ENCODE measurements at regions not wholly inside any gene's neighbourhood (a gene's known extent, or its start where the extent isn't known, plus 50 kb on each side); places are given as distances from the start of the nearest gene placed in this dataset.

DNA sequence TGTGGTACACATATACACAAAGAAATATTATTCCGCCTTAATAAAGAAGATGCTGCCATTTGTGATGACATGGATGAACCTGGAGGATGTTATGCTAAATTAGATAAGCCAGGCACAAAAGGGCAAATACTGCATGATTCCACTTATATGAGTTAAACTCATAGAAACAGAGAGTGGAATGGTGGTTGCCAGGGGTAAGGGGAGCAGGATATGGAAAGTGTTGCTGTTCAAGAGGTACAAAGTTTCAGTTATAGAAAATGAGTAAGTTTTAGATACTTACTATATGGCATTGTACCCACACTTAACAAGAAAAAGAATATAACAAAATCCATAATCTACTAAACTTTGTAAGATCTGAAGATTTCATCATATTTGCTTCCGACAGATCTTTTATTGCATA is 252.2 kb downstream of the SYK start:
- Histone ChIP-seq H3K27ac (no peak overlapping the region), H3K36me3 (no peaks in the 10 kb centered on the region), H3K9me3 (no peaks in the 10 kb centered on the region), H3K4me1 (ENCODE audit: insufficient read depth) (no peaks in the 10 kb centered on the region), H3K4me3 (no peak overlapping the region), H3K27me3 (no peaks in the 10 kb centered on the region)
- no peak for DNase-seq
- intact Hi-C loops (cut with DNase I): no loop called here
- TF ChIP-seq, protein P1, sequence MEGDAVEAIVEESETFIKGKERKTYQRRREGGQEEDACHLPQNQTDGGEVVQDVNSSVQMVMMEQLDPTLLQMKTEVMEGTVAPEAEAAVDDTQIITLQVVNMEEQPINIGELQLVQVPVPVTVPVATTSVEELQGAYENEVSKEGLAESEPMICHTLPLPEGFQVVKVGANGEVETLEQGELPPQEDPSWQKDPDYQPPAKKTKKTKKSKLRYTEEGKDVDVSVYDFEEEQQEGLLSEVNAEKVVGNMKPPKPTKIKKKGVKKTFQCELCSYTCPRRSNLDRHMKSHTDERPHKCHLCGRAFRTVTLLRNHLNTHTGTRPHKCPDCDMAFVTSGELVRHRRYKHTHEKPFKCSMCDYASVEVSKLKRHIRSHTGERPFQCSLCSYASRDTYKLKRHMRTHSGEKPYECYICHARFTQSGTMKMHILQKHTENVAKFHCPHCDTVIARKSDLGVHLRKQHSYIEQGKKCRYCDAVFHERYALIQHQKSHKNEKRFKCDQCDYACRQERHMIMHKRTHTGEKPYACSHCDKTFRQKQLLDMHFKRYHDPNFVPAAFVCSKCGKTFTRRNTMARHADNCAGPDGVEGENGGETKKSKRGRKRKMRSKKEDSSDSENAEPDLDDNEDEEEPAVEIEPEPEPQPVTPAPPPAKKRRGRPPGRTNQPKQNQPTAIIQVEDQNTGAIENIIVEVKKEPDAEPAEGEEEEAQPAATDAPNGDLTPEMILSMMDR (IDR thresholded peaks at IDR 0.05): no peak
- no peak for TF ChIP-seq POLR2A (IDR thresholded peaks at IDR 0.05)
- TF ChIP-seq EP300 (IDR thresholded peaks at IDR 0.05): no peak
- 96 to 99% (median 98%) methylated on average over 2 of the region's 2 CpGs for WGBS, 3 donors

DNA sequence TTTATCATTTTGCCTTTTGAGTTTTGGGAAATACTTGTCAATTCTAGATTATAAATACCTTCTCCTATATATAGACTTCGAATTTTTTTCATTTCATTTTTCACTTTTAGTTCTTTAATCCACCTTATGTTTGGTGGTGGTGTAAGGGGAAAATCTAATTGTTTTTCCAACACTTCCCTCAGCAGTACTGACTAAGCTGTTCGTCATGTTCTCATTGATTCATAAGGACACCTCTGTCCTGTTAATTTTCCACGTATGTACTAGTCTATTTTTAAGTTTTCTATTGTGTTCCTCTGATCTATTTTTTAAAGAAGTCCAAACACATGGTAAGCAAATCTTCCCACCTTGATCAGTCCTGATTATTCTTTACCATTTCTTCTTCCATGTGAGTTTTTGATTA is 254.2 kb downstream of the SYK start:
- Histone ChIP-seq H3K36me3 (no peaks in the 10 kb centered on the region), H3K4me1 (ENCODE audit: insufficient read depth) (peaks cover under 1% of the 10 kb centered on the region), H3K9me3 (no peaks in the 10 kb centered on the region), H3K27me3 (no peaks in the 10 kb centered on the region), H3K4me3 (no peak overlapping the region), H3K27ac (no peak overlapping the region)
- intact Hi-C loops (cut with DNase I): no loop called here
- no peak for DNase-seq
- TF ChIP-seq, protein P1 (IDR thresholded peaks at IDR 0.05): no peak
- no peak for TF ChIP-seq EP300 (IDR thresholded peaks at IDR 0.05)
- no peak for TF ChIP-seq POLR2A (IDR thresholded peaks at IDR 0.05)
- 83 to 86% (median 85%) methylated on average over 3 of the region's 3 CpGs for WGBS, 3 donors

DNA sequence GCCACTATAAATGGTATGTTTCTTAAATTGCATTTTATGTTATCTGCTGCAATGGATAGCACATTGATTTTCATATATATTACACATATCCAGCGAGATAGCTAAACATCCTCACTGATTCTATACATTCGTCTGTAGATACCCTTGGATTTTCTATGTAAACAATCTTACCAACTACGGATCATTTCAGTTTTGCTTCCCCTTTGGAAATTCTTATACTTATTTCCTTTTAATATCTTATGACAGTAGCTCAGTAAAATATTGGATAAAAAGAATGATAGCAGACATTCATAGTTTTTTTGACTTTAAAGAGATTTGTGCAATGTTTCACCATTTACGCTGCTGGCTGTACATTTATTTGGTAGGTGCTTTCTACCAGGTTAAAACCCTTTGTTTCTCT is 254.9 kb downstream of the SYK start:
- TF ChIP-seq POLR2A (IDR thresholded peaks at IDR 0.05): no peak
- WGBS, 3 donors: 80 to 88% (median 87%) methylated on average over 4 of the region's 4 CpGs
- Histone ChIP-seq H3K36me3 (no peaks in the 10 kb centered on the region), H3K9me3 (no peaks in the 10 kb centered on the region), H3K4me3 (no peak overlapping the region), H3K27ac (no peak overlapping the region), H3K4me1 (ENCODE audit: insufficient read depth) (peaks cover 2% of the 10 kb centered on the region), H3K27me3 (no peaks in the 10 kb centered on the region)
- intact Hi-C loops (cut with DNase I): no loop called here
- no peak for DNase-seq

DNA sequence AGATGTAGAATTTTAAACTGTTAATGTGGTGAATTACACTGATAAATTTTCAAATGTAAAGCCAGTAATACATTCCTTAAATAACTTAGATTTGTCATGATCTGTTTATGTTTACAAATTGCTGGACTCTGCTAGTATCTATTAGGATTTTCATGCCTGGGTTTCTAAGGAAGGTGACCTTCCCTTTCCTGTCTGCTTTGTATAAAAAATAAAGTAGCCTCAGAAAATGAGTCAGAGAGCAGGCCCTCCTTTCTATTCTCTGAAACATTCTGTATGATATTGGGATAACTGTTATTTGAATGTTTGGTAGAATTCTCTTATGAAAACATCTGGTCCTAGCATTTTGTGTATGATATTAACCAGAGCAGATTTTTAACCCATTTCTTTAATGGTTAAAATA is 255.3 kb downstream of the SYK start:
- Histone ChIP-seq H3K27me3 (no peaks in the 10 kb centered on the region), H3K4me1 (ENCODE audit: insufficient read depth) (peaks cover 2% of the 10 kb centered on the region), H3K4me3 (no peak overlapping the region), H3K36me3 (no peaks in the 10 kb centered on the region), H3K9me3 (no peaks in the 10 kb centered on the region), H3K27ac (no peak overlapping the region)
- intact Hi-C loops (cut with DNase I): no loop called here
- no peak for TF ChIP-seq EP300 (IDR thresholded peaks at IDR 0.05)
- TF ChIP-seq, protein P1 (IDR thresholded peaks at IDR 0.05): no peak
- TF ChIP-seq POLR2A (IDR thresholded peaks at IDR 0.05): no peak
- no peak for DNase-seq

DNA sequence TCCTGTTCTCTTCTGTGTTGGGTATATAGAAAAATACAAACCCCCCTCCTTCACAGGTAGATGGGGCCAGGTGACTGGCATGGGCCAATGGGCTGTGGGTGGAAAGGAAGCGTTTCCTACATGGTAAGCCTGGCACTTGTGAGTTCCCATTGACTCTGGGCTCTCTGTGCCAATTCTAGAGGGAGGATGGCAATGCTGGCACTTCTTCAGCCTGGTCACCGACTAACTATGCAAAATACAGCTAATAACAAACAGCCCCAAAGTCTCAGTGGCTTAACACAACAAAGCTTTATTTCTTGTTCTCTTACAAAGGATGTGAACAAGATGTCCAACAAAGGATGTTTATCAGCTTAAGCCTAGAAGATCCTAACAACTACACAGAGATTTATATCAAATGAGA is 258.1 kb downstream of the SYK start:
- TF ChIP-seq, protein P1 (IDR thresholded peaks at IDR 0.05): no peak
- TF ChIP-seq EP300 (IDR thresholded peaks at IDR 0.05) (no peak), POLR2A (IDR thresholded peaks at IDR 0.05) (no peak)
- Histone ChIP-seq H3K9me3 (no peaks in the 10 kb centered on the region), H3K27ac (no peak overlapping the region), H3K36me3 (no peaks in the 10 kb centered on the region), H3K4me1 (ENCODE audit: insufficient read depth) (peaks cover 2% of the 10 kb centered on the region), H3K27me3 (no peaks in the 10 kb centered on the region), H3K4me3 (no peak overlapping the region)
- intact Hi-C loops (cut with DNase I): no loop called here
- no peak for DNase-seq
- 81 to 92% (median 89%) methylated on average over 2 of the region's 2 CpGs for WGBS, 3 donors

Measured in ovary (tissue), 7 donors.